ENCODE measurements at regions not wholly inside any gene's neighbourhood (a gene's known extent, or its start where the extent isn't known, plus 50 kb on each side); places are given as distances from the start of the nearest gene placed in this dataset.

DNA sequence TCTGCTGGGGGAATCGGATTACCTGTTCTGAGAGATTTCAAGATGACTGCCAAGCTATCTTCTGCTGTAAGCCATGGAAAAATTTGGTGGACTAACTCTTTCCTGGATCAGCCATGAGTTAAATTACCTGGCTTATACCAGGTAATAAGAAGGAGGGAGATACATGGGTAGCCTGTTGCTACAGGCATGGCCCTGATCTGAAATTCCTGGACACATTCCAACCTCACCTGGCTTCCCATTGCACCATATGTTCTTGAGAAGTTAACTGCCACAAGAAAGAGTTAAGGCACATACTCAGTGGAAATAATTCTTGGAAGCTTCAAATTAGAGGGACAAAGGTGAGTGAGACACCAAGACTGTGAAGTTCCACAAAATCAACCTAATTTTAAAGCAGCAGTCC, 371.3 kb downstream of the ACTL7B start:
- TF ChIP-seq EZH2 (IDR thresholded peaks at IDR 0.05; ENCODE audit: borderline replicate concordance, low read depth, low read length, severe bottlenecking) (no peak), POLR2AphosphoS5 (IDR thresholded peaks at IDR 0.05; ENCODE audit: insufficient read depth, low read depth, low read length) (no peak), MAX (IDR thresholded peaks at IDR 0.05; ENCODE audit: insufficient read depth, insufficient read length) (no peak), POLR2A (IDR thresholded peaks at IDR 0.05; ENCODE audit: low read depth, low read length) (no peak), MYC (IDR thresholded peaks at IDR 0.05; ENCODE audit: low read depth, low read length) (no peak)
- TF ChIP-seq, protein P1, sequence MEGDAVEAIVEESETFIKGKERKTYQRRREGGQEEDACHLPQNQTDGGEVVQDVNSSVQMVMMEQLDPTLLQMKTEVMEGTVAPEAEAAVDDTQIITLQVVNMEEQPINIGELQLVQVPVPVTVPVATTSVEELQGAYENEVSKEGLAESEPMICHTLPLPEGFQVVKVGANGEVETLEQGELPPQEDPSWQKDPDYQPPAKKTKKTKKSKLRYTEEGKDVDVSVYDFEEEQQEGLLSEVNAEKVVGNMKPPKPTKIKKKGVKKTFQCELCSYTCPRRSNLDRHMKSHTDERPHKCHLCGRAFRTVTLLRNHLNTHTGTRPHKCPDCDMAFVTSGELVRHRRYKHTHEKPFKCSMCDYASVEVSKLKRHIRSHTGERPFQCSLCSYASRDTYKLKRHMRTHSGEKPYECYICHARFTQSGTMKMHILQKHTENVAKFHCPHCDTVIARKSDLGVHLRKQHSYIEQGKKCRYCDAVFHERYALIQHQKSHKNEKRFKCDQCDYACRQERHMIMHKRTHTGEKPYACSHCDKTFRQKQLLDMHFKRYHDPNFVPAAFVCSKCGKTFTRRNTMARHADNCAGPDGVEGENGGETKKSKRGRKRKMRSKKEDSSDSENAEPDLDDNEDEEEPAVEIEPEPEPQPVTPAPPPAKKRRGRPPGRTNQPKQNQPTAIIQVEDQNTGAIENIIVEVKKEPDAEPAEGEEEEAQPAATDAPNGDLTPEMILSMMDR (IDR thresholded peaks at IDR 0.05; ENCODE audit: extremely low read depth in 1 of 2, insufficient read depth in 1 of 2, low read depth in 1 of 2, low read length in 2 of 2) = no peak

Measured in endothelial cell of umbilical vein (primary cell).